SK-N-SH treated with all-trans-retinoic acid at 6 μM for 48 hours (cell line): ENCODE measurements at regions not wholly inside any gene's neighbourhood (a gene's known extent, or its start where the extent isn't known, plus 50 kb on each side); places are given as distances from the start of the nearest gene placed in this dataset.

Source experiments
- ATAC-seq: fragments of 200-7000 bp; cut with Tn5 transposase; 3 replicates; pipeline ENCODE4 v1.9.1; 2020; ENCODE audit warnings: mild to moderate bottlenecking, moderate library complexity
- ARNTL ChIP-seq: fragments of 450-650 bp; formaldehyde crosslinking; IDR thresholded peaks from 2 replicates; pipeline ENCODE4 v1.5.0; 2020; ENCODE audit warnings: low read depth, mild to moderate bottlenecking, moderate library complexity, borderline replicate concordance
- BACH2 ChIP-seq: fragments of 250-450 bp; sonication (Bioruptor Pico); IDR thresholded peaks from 2 replicates; pipeline ENCODE4 v1.9.0; 2021; ENCODE audit warnings: mild to moderate bottlenecking, borderline replicate concordance
- CSDC2 ChIP-seq: fragments of 250-450 bp; sonication (Bioruptor Pico); IDR thresholded peaks from 2 replicates; pipeline ENCODE4 v1.5.0; 2020; ENCODE audit warnings: mild to moderate bottlenecking, moderate library complexity
- ESRRG ChIP-seq: fragments of 250-450 bp; sonication (Bioruptor Pico); IDR thresholded peaks from 2 replicates; pipeline ENCODE4 v1.6.1; 2021; ENCODE audit warnings: mild to moderate bottlenecking
- GLIS3 ChIP-seq: fragments of 250-450 bp; sonication (Bioruptor Pico); IDR thresholded peaks from 2 replicates; pipeline ENCODE4 v1.5.0; 2020; ENCODE audit warnings: mild to moderate bottlenecking, moderate library complexity
- ISL1 ChIP-seq: fragments of 250-450 bp; sonication (Bioruptor Pico); IDR thresholded peaks from 2 replicates; pipeline ENCODE4 v2.1.2; 2022; ENCODE audit warnings: mild to moderate bottlenecking, moderate library complexity
- OSR1 ChIP-seq: fragments of 250-450 bp; sonication (Bioruptor Pico); IDR thresholded peaks from 2 replicates; pipeline ENCODE4 v1.8.0; 2022; ENCODE audit warnings: moderate library complexity, mild to moderate bottlenecking, inconsistent platforms
- PPARA ChIP-seq: fragments of 250-450 bp; sonication (Bioruptor Pico); IDR thresholded peaks from 2 replicates; pipeline ENCODE4 v1.5.0; 2020; ENCODE audit warnings: mild to moderate bottlenecking, borderline replicate concordance
- RARB ChIP-seq: fragments of 250-450 bp; sonication (Bioruptor Pico); IDR thresholded peaks from 2 replicates; pipeline ENCODE4 v1.8.0; 2021; ENCODE audit warnings: mild to moderate bottlenecking, moderate library complexity
- SNAI2 ChIP-seq: fragments of 250-450 bp; sonication (Bioruptor Pico); IDR thresholded peaks from 2 replicates; pipeline ENCODE4 v1.5.0; 2020; ENCODE audit warnings: mild to moderate bottlenecking, moderate library complexity
- TCF4 ChIP-seq: fragments of 250-450 bp; sonication (Bioruptor Pico); IDR thresholded peaks from 2 replicates; pipeline ENCODE4 v1.8.0; 2021; ENCODE audit warnings: mild to moderate bottlenecking, moderate library complexity, borderline replicate concordance
- TOX ChIP-seq: fragments of 250-450 bp; sonication (Bioruptor Pico); IDR thresholded peaks from 2 replicates; pipeline ENCODE4 v1.8.0; 2021; ENCODE audit warnings: mild to moderate bottlenecking, moderate library complexity, borderline replicate concordance
- TSHZ2 ChIP-seq: fragments of 250-450 bp; sonication (Bioruptor Pico); IDR thresholded peaks from 2 replicates; pipeline ENCODE4 v1.5.0; 2020; ENCODE audit warnings: mild to moderate bottlenecking, moderate library complexity
- ZC3H10 ChIP-seq: fragments of 250-450 bp; sonication (Bioruptor Pico); IDR thresholded peaks from 2 replicates; pipeline ENCODE4 v1.5.1; 2021; ENCODE audit warnings: mild to moderate bottlenecking, moderate library complexity
- ZFP3 ChIP-seq: fragments of 250-450 bp; sonication (Bioruptor Pico); IDR thresholded peaks from 2 replicates; pipeline ENCODE4 v1.5.0; 2020; ENCODE audit warnings: mild to moderate bottlenecking, moderate library complexity
- ZNF565 ChIP-seq: fragments of 450-650 bp; formaldehyde crosslinking; conservative IDR thresholded peaks from 2 replicates; pipeline ENCODE4 v1.5.0; 2020; ENCODE audit warnings: low read depth, mild to moderate bottlenecking, moderate library complexity
- ZNF70 ChIP-seq: fragments of 450-650 bp; formaldehyde crosslinking; IDR thresholded peaks from 2 replicates; pipeline ENCODE4 v1.5.0; 2020; ENCODE audit warnings: mild to moderate bottlenecking, moderate library complexity
- ZNF8 ChIP-seq: fragments of 450-650 bp; formaldehyde crosslinking; IDR thresholded peaks from 2 replicates; pipeline ENCODE4 v1.5.0; 2020; ENCODE audit warnings: mild to moderate bottlenecking, moderate library complexity
- TF ChIP-seq, protein P1 (sequence below): fragments of 250-450 bp; sonication (Bioruptor Pico); IDR thresholded peaks from 2 replicates; pipeline ENCODE4 v1.5.1; 2021; ENCODE audit warnings: mild to moderate bottlenecking, moderate library complexity
- TF ChIP-seq, protein P2 (sequence below): fragments of 250-450 bp; sonication (Bioruptor Pico); IDR thresholded peaks from 2 replicates; pipeline ENCODE4 v1.8.0; 2020; ENCODE audit warnings: mild to moderate bottlenecking, moderate library complexity, borderline replicate concordance
- TF ChIP-seq, protein P3 (sequence below): fragments of 250-450 bp; sonication (Bioruptor Pico); IDR thresholded peaks from 2 replicates; pipeline ENCODE4 v1.8.0; 2021; ENCODE audit warnings: low read depth, mild to moderate bottlenecking, moderate library complexity, borderline replicate concordance

DNA sequence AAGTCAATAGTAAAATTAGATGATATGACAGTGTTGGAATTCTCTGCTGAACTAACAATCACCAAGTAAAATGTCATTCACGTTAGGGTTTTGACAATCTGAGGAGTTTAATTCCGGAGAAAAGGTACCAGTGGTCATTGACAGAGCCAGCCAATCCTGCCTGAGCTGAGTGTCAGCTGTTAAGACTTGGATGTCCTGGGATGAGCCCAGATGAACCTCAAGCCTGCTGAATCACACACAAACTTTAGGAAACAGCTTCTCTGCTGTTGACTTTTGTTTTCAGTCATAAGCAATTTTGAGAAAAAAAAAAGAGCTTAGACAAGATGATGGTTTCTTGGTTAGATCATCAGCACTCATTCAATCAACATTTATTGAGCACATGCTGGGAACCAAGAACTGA lies 600.0 kb upstream of the SLC39A10 start:
- TF ChIP-seq ISL1 (CRISPR knock-in tag) (no peak), BACH2 (CRISPR knock-in tag) (no peak), ZNF8 (CRISPR knock-in tag) (no peak), ZC3H10 (CRISPR knock-in tag) (no peak), SNAI2 (CRISPR knock-in tag) (no peak), TOX (CRISPR knock-in tag) (no peak), ESRRG (no peak), TCF4 (CRISPR knock-in tag) (no peak), TSHZ2 (CRISPR knock-in tag) (no peak), CSDC2 (CRISPR knock-in tag) (no peak), PPARA (CRISPR knock-in tag) (no peak), ARNTL (CRISPR knock-in tag) (no peak), RARB (no peak), ZNF70 (no peak)
- TF ChIP-seq, protein P1, sequence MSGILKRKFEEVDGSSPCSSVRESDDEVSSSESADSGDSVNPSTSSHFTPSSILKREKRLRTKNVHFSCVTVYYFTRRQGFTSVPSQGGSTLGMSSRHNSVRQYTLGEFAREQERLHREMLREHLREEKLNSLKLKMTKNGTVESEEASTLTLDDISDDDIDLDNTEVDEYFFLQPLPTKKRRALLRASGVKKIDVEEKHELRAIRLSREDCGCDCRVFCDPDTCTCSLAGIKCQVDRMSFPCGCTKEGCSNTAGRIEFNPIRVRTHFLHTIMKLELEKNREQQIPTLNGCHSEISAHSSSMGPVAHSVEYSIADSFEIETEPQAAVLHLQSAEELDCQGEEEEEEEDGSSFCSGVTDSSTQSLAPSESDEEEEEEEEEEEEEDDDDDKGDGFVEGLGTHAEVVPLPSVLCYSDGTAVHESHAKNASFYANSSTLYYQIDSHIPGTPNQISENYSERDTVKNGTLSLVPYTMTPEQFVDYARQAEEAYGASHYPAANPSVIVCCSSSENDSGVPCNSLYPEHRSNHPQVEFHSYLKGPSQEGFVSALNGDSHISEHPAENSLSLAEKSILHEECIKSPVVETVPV (CRISPR knock-in tag): no peak
- TF ChIP-seq, protein P2, sequence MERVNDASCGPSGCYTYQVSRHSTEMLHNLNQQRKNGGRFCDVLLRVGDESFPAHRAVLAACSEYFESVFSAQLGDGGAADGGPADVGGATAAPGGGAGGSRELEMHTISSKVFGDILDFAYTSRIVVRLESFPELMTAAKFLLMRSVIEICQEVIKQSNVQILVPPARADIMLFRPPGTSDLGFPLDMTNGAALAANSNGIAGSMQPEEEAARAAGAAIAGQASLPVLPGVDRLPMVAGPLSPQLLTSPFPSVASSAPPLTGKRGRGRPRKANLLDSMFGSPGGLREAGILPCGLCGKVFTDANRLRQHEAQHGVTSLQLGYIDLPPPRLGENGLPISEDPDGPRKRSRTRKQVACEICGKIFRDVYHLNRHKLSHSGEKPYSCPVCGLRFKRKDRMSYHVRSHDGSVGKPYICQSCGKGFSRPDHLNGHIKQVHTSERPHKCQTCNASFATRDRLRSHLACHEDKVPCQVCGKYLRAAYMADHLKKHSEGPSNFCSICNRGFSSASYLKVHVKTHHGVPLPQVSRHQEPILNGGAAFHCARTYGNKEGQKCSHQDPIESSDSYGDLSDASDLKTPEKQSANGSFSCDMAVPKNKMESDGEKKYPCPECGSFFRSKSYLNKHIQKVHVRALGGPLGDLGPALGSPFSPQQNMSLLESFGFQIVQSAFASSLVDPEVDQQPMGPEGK (CRISPR knock-in tag): no peak
- TF ChIP-seq, protein P3, sequence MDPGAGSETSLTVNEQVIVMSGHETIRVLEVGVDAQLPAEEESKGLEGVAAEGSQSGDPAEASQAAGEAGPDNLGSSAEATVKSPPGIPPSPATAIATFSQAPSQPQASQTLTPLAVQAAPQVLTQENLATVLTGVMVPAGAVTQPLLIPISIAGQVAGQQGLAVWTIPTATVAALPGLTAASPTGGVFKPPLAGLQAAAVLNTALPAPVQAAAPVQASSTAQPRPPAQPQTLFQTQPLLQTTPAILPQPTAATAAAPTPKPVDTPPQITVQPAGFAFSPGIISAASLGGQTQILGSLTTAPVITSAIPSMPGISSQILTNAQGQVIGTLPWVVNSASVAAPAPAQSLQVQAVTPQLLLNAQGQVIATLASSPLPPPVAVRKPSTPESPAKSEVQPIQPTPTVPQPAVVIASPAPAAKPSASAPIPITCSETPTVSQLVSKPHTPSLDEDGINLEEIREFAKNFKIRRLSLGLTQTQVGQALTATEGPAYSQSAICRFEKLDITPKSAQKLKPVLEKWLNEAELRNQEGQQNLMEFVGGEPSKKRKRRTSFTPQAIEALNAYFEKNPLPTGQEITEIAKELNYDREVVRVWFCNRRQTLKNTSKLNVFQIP (CRISPR knock-in tag): no peak
- ATAC-seq: no peak

DNA sequence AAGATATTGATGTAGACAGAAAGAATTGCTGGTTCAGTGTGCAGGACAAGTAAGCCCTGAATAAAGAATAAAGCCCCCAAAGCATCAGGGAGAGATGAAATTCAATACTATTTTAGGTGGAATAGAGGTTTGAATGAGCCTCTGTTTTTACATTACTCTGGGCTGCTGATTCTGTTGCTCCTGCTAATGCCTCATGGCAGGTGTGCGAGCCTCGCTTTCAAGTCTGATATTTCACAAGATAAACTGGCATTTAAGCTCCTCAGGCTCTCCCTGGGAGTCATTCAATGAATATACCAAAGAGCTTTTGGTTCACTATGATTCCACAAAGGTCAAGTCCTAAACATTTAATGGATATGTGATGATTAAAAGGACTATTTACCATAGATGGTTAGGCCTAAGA lies 601.0 kb upstream of the SLC39A10 start:
- TF ChIP-seq BACH2 (CRISPR knock-in tag) (no peak), ZFP3 (CRISPR knock-in tag) (no peak), ZNF8 (CRISPR knock-in tag) (no peak), ARNTL (CRISPR knock-in tag) (no peak), CSDC2 (CRISPR knock-in tag) (no peak), GLIS3 (CRISPR knock-in tag) (no peak), OSR1 (no peak), TCF4 (CRISPR knock-in tag) (no peak)
- no peak for ATAC-seq

DNA sequence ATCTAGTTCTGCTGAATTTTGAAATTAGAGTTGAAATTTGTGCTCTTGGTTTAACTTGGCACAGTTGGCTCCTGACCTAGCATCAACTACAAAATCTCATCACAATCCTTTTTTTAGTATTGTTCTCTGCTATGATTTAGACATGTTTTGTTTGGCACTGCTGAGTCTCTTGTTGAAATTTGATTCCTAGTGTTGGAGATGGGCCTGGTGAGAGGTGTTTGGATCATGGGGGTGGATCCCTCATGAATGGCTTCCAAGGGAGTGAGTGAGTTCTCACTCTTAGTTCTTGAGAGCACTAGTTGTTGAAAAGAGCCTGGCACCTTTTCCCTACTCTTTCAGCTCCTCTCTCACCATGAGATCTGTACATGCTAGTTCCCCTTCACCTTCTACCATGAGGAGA lies 605.6 kb upstream of the SLC39A10 start:
- no peak for ATAC-seq
- TF ChIP-seq TOX (CRISPR knock-in tag): no peak
- no peak for TF ChIP-seq TSHZ2 (CRISPR knock-in tag)
- TF ChIP-seq ISL1 (CRISPR knock-in tag): no peak
- no peak for TF ChIP-seq CSDC2 (CRISPR knock-in tag)
- no peak for TF ChIP-seq ESRRG
- TF ChIP-seq ZNF565 (CRISPR knock-in tag): no peak
- TF ChIP-seq SNAI2 (CRISPR knock-in tag): no peak
